Hepatocyte (in vitro differentiated cells): ENCODE measurements at regions not wholly inside any gene's neighbourhood (a gene's known extent, or its start where the extent isn't known, plus 50 kb on each side); places are given as distances from the start of the nearest gene placed in this dataset.

Experiments used
- CTCF ChIP-seq: fragments of 200-600 bp; sonication (generic); IDR thresholded peaks from 2 replicates; pipeline ENCODE4 v1.5.1; 2016; ENCODE audit warnings: antibody characterized with exemption, mild to moderate bottlenecking; ENCODE audit not compliant: poor library complexity
- EZH2 ChIP-seq: fragments of 200-600 bp; sonication (generic); IDR thresholded peaks from 2 replicates; pipeline ENCODE4 v1.6.1; 2016; ENCODE audit warnings: antibody characterized with exemption, mild to moderate bottlenecking, borderline replicate concordance
- EZH2phosphoT487 ChIP-seq: fragments of 200-600 bp; sonication (generic); IDR thresholded peaks from one replicate; pipeline ENCODE4 v1.6.1; 2018; ENCODE audit warnings: antibody characterized with exemption, mild to moderate bottlenecking, low read depth, moderate library complexity; ENCODE audit not compliant: unreplicated experiment, severe bottlenecking

- TF ChIP-seq CTCF, result no peak
- no peak for TF ChIP-seq EZH2
- TF ChIP-seq EZH2phosphoT487, result no peak
Measured at GRCh38 chr1:96360036-96360795, 361.4 kb upstream of the PTBP2 start.
